ENCODE measurements at regions not wholly inside any gene's neighbourhood (a gene's known extent, or its start where the extent isn't known, plus 50 kb on each side); places are given as distances from the start of the nearest gene placed in this dataset.

DNA sequence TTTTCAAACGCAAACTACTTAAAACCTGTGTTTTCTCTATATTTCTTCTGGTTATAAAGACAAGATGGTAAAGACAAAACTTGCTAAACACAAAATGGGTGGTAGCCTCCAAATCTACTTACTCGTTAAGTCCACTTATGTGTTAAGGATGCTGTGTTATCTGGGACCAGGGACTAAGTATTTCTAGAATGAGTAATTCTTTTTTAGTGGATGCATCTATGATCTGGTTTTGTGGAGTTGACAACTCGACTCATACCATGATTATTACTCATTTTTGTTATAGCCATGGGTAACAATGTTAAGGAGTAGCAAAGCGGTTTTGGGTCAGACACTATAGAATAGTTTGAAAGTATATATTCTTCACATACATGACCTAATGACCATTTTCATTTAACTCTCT is 239.5 kb upstream of the FOXP2 start:
- TF ChIP-seq, protein P1, sequence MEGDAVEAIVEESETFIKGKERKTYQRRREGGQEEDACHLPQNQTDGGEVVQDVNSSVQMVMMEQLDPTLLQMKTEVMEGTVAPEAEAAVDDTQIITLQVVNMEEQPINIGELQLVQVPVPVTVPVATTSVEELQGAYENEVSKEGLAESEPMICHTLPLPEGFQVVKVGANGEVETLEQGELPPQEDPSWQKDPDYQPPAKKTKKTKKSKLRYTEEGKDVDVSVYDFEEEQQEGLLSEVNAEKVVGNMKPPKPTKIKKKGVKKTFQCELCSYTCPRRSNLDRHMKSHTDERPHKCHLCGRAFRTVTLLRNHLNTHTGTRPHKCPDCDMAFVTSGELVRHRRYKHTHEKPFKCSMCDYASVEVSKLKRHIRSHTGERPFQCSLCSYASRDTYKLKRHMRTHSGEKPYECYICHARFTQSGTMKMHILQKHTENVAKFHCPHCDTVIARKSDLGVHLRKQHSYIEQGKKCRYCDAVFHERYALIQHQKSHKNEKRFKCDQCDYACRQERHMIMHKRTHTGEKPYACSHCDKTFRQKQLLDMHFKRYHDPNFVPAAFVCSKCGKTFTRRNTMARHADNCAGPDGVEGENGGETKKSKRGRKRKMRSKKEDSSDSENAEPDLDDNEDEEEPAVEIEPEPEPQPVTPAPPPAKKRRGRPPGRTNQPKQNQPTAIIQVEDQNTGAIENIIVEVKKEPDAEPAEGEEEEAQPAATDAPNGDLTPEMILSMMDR (IDR thresholded peaks at IDR 0.05; ENCODE audit: low read depth, low read length) = no peak
- no peak for TF ChIP-seq POLR2A (IDR thresholded peaks at IDR 0.05; ENCODE audit: extremely low read depth, insufficient read length)

Data from NB4 (cell line).